ENCODE measurements at regions not wholly inside any gene's neighbourhood (a gene's known extent, or its start where the extent isn't known, plus 50 kb on each side); places are given as distances from the start of the nearest gene placed in this dataset.
"Not testable (repeated sequence)": the region's sequence is repeated elsewhere in the genome, so short reads cannot be mapped to it uniquely, and the experiment has no call there.

- not testable (repeated sequence) for DNase-seq
These were observed 846.0 kb downstream of the CDH18 start for GRCh38 chr5:19141937-19142524.

- DNase-seq: not testable (repeated sequence)
These were observed 845.1 kb downstream of the CDH18 start for GRCh38 chr5:19142713-19143414.

DNA sequence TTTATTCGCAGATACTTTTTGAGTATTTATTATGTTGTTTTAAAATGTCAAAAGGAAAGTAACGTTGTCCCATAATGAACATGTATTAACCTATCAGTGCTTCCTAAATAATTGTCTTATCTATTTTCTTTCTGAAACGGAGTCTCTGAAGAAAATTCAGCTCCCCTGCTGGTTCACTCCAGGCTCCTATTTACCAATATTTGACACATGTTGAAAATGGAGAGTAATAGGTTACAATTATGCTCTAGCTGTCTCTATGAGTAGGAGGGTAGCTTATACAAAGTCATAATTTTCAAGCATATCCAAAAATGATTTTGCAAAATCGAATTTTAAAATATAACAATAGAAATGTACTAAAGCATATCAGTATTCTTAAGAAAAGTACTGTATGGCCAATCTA lies 844.1 kb downstream of the CDH18 start:
- DNase-seq: no peak

DNA sequence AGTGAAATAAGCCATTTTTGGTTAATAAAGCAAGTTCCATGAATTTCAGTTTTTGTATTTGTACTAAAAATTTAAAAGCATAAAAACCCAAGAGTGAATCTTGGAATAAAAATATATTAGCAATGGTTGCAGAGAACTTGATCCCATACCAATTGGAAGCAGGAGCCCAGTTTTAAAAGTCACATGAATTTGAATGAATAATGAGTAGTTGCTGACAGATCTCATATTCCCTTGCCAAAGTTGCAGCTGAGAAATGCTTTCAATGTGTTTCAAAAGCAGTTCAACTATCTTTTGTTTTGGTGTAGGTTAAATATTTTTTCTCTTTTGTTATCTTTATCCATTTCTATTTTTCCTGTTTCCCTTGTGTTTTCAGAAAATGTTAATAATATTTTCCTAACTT lies 818.6 kb downstream of the CDH18 start:
- DNase-seq: no peak

DNA sequence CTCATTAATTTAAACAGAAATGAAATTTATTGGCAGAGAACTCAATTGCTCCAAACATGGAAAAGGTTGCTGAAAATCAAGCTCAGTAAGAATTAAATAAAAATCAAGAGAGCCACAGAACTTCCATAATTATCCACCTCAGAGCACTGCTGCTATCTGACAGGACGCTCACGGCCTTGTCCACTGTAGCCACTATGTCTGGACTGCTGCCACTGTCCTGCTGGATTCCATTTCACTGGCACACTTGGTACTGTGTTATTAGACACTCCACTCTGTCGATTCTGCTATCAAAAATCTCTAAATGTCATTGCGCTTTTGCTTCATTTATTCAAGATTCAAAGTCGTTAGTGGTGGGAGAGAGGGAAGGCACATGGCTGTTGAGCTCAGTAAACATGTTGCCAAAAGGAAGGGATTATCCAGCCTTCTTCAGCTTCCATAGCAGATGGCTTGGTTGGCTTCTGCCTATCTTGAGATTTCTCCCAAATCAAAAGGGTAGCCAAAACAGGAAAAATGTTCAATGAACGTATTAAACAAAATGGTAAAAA lies 815.0 kb downstream of the CDH18 start:
- DNase-seq: no peak

DNA sequence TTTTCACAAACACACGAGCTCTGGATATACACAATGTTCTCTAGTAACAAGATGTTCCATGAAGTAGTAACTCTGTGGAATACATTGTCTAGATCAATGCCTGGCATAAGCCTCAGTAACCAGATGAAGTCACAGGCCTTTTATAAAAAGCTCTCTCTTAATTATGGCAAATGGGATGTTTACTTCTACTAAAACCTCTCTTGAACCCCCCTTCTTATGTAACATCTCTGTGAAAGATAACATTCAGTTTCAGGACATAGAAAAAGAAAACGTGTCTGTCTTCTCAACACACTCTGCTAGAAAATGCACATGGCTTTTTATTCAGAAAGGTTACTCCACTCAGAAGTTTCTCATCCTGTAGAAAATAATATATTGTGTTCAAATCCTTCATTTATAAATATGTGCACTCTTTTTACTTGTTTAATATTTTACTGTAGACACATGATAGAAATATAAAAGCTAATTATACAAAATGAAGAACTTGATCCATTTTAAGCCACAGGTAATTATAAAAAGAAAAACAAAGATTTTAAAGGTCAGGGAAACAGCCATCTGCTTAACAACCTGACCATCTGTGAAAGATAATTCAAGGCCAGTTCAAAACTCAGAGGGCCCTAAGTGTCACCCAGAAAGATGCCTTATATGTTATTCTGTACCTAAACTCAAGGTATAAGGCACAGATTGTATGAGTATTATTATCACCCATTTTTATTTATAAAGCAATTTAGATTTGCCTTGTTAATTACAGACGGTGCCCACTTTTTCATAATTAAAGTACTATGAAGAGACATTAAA lies 812.0 kb downstream of the CDH18 start:
- no peak for DNase-seq

GRCh38 chr5:19179571-19179970 lies 808.4 kb downstream of the CDH18 start:
- DNase-seq: no peak

DNA sequence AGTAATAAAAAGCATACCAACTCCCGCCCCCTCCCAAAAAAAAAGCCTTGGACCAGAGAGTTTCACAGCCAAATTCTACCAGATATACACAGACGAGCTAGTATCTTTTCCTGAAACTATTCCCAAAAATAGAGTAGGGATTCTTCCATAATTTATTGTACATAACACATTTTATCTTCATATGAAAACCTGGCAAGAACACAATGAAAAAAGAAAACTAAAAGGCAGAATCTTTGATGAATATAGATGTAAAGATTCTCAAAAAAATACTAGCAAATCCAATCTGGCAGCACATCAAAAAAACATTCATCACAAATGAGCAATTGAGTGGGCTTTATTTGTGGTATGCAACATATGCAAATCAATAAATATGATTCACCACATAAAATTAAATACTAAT lies 798.8 kb downstream of the CDH18 start:
- no peak for DNase-seq

- DNase-seq: no peak
These were observed 794.4 kb downstream of the CDH18 start for GRCh38 chr5:19193631-19194030.

DNA sequence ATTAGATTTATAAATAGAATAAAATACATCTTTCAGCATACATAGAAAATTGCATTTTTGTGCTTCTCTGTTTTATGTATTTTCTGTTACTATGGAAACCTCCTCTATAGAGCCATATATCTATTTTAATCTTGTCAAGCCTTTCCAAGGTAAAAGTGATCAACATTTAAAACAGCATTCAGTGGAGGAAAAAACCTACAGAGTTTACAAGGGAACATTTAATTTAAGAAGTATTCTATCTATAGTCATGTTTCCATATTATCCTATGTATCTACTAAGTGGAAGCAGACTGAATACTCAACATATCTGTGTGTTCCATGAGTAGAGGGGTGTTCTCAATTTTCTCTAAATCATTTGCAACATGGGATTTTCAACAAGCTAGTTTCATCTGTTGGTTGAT lies 791.4 kb downstream of the CDH18 start:
- DNase-seq: no peak

- no peak for DNase-seq
These were observed 787.7 kb downstream of the CDH18 start for GRCh38 chr5:19200251-19200650.

DNA sequence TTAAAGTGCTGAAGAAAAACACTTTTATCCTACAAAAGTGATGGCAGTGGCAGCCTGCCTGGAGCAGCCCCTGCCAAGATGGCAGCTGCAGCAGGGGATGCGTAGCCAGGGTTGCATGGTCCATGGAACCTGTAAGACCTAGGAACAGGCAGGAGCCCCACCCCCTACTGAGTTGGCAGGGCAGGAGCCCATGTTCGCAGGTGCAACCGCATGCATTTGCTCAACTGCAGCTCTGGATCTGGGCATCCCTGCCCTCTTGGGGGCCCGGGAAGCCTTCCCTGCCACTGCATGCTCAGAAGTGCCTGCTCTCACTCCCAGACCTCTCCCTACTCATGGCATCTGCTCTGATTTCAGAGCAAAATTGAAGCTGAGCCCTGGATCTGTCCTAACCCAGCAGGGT lies 779.6 kb downstream of the CDH18 start:
- no peak for DNase-seq

GRCh38 chr5:19210886-19211285 lies 777.1 kb downstream of the CDH18 start:
- DNase-seq: no peak

GRCh38 chr5:19229179-19229835 lies 758.7 kb downstream of the CDH18 start:
- no peak for DNase-seq

DNA sequence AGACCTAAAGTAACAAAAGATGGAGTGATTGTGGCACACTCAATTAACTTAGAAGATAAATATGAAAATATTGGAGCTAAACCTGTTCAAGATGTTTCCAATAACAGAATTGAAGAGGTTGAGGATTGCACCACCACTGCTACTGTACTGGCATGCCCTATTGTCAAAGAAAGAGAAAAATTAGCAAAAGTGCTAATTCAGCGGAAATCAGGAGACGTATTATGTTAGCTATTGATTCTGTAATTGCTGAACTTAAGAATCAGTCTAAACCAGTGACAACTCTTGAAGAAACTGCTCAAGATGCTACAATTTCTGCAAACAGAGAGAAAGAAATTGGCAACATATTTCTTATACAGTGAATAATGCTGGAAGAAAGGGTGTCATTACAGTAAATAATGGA lies 754.4 kb downstream of the CDH18 start:
- DNase-seq: no peak

- no peak for DNase-seq
These were observed 752.9 kb downstream of the CDH18 start for GRCh38 chr5:19235101-19235584.

DNA sequence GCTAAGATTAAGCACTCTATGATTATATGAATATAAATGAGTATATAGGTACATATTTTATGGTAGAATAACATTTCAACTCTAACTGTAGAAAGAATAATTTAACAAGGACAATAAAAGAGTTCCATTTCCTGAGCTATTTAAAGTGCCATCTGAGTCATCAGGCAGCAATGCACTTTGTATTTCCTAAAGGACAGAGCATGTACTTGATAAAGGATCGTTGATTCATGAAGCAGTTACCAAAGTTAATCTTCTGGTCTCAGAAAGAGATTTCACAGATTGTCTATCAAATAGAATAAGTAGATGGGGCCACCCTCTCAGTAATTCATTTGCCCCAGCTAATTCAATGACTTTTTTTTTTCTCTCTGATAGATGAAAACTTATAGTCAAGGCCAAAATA lies 747.8 kb downstream of the CDH18 start:
- DNase-seq: no peak

DNA sequence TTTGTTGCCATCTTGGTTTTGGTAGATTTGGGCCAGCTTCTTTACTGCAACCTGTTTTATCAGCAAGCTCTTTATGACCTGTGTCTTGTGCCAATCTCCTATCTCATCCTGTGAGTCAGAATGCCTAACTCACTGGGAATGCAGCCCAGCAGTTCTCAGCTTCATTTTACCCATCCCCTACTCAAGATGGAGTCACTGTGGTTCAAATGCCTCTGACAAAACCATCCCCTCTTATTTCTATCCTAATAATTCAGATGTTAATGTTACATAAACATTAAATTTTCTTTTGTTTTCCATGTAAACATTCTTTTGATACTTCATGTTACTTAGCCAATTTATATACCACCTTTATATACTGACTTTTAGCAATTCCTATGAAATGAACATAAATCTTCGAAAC lies 746.3 kb downstream of the CDH18 start:
- DNase-seq: no peak

DNA sequence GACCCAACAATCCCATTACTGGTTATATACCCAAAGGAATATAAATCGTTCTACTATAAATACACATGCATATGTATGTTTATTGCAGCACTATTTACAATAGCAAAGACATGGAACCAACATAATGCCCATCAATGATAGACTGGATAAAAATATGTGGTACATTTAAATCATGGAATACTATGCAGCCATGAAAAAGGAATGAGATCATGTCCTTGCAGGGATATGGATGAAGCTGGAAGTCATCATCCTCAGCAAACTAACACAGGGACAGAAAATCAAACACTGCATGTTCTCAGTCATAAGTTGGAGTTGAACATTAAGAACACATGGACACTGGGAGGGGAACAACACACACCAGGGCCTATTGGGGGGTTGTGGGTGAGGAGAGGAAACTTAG lies 741.8 kb downstream of the CDH18 start:
- not testable (repeated sequence) for DNase-seq

DNA sequence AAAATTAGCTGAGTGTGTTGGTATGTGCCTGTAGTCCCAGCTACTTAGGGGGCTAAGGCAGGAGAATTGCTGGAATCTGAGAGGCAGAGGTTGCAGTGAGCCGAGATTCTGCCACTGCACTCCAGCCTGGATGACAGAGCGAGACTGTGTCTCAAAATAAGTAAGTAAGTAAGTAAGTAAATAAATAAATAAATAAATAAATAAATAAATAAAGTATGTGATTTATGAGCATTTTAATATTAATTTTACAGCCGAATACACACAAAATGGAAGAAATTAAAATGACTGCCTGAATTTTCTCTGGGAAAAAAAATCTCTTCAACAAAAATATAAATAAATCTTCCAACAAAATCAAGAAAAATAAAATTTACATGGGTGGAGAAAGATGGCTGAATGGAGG lies 740.7 kb downstream of the CDH18 start:
- DNase-seq: no peak

DNA sequence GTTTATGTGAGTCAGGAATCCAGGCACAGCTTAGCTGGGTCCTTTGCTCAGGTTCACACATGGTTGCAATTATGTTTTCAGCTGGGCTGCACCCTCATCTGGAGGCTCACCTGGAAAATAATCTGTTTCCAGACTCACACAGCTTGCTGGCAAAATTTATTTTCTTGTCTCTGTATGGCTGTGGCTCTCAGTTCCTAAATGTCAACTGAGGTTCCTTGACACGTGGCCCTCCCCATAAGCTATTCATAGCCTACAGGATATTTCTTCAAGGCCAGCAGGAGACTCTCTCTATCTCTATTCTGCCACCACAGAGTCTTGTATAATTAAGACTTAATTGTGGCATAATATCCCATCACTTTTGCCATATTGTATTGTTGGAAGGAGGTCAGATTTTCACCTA lies 732.0 kb downstream of the CDH18 start:
- no peak for DNase-seq

DNA sequence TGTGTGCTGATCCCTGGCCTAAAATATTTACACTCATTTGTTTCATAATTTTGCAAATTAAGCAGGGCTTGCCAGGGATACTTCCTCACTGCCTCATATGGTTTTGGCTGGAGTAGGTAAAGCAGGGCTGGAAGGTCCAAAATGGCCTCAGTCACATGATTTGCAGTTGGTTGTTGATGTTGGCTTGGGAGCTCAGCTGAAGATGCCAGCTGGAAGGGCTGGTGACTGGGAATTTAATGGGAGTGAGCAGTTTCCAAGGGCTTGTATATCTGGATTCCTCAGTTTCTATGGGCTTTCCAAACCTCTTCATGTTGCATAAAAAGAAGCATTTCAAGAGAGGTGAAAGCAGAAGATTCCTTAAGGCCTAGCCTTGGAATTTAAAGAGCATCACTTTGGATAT lies 729.3 kb downstream of the CDH18 start:
- DNase-seq: no peak

- no peak for DNase-seq
These were observed 726.1 kb downstream of the CDH18 start for GRCh38 chr5:19261879-19262278.
